ENCODE measurements at regions not wholly inside any gene's neighbourhood (a gene's known extent, or its start where the extent isn't known, plus 50 kb on each side); places are given as distances from the start of the nearest gene placed in this dataset.

DNA sequence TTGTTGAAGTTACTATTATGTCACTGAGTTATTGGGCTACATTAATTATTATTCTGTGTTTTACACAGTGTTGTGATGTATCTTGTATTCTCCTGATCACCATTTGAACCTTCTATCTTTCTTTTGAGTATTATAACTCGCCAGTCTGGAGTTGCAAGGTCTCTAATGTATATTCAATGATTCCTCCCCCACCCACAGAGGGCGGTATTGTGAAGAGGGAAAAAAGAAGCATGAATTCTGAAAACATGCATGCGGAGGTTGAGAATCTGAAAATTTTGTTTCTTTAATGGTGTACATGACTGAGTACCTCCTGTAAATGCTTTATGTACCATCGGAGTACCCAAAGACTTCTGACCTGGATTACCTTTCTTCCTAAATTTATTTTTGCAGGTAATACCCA lies 266.6 kb downstream of the NR4A2 start:
- no peaks in the 10 kb centered on the region for H3K36me3 Mint-ChIP-seq
- H3K27ac Mint-ChIP-seq, result no peak overlapping the region
- TF ChIP-seq, protein P1, sequence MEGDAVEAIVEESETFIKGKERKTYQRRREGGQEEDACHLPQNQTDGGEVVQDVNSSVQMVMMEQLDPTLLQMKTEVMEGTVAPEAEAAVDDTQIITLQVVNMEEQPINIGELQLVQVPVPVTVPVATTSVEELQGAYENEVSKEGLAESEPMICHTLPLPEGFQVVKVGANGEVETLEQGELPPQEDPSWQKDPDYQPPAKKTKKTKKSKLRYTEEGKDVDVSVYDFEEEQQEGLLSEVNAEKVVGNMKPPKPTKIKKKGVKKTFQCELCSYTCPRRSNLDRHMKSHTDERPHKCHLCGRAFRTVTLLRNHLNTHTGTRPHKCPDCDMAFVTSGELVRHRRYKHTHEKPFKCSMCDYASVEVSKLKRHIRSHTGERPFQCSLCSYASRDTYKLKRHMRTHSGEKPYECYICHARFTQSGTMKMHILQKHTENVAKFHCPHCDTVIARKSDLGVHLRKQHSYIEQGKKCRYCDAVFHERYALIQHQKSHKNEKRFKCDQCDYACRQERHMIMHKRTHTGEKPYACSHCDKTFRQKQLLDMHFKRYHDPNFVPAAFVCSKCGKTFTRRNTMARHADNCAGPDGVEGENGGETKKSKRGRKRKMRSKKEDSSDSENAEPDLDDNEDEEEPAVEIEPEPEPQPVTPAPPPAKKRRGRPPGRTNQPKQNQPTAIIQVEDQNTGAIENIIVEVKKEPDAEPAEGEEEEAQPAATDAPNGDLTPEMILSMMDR (IDR thresholded peaks at IDR 0.05; ENCODE audit: unreplicated experiment), result peak; percentile 12
- H3K27me3 Mint-ChIP-seq (ENCODE audit: low read depth), result no peaks in the 10 kb centered on the region
- H3K9me3 Mint-ChIP-seq, result no peaks in the 10 kb centered on the region
- no peak for DNase-seq (ENCODE audit: low spot score in 2 of 2, unreplicated experiment in 2 of 2)
- no peak overlapping the region for H3K4me3 Mint-ChIP-seq
- H3K4me1 Mint-ChIP-seq, result peaks cover 3% of the 10 kb centered on the region

GRCh38 chr2:156064540-156064939 lies 268.0 kb downstream of the NR4A2 start:
- no peaks in the 10 kb centered on the region for H3K27me3 Mint-ChIP-seq (ENCODE audit: low read depth)
- H3K36me3 Mint-ChIP-seq, result no peaks in the 10 kb centered on the region
- no peak for DNase-seq (ENCODE audit: low spot score in 2 of 2, unreplicated experiment in 2 of 2)
- H3K4me3 Mint-ChIP-seq, result no peak overlapping the region
- peaks cover 6% of the 10 kb centered on the region for H3K4me1 Mint-ChIP-seq
- H3K9me3 Mint-ChIP-seq, result no peaks in the 10 kb centered on the region
- no peak overlapping the region for H3K27ac Mint-ChIP-seq
- TF ChIP-seq, protein P1 (IDR thresholded peaks at IDR 0.05; ENCODE audit: unreplicated experiment), result no peak

- Mint-ChIP-seq H3K27me3 (ENCODE audit: low read depth) (no peaks in the 10 kb centered on the region), H3K36me3 (no peaks in the 10 kb centered on the region), H3K4me1 (peaks cover 4% of the 10 kb centered on the region), H3K4me3 (no peak overlapping the region), H3K27ac (no peak overlapping the region), H3K9me3 (no peaks in the 10 kb centered on the region)
- TF ChIP-seq, protein P1 (IDR thresholded peaks at IDR 0.05; ENCODE audit: unreplicated experiment), result no peak
- no peak for DNase-seq (ENCODE audit: low spot score in 2 of 2, unreplicated experiment in 2 of 2)
Observed at GRCh38 chr2:156057647-156058046, 274.9 kb downstream of the NR4A2 start.

DNA sequence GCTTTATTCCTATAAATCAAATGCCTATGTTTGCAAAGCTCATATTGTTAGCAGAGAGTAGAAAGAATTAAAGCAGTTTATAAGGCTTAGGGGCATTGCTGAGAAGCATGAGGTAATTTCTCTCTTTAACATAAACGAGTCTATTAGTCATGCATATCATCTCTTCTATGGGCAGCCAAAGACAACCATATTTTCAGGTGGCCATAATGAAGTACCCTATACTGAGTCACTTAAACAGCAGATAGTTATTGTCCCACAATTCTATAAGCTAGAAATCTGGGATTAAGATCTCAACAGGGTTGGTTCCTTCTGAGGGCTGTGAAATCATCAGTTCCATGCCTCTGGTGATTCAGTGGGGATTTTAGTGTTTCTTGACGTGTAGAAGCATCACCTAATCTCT lies 277.5 kb downstream of the NR4A2 start:
- H3K4me3 Mint-ChIP-seq, result no peak overlapping the region
- no peak for DNase-seq (ENCODE audit: low spot score in 2 of 2, unreplicated experiment in 2 of 2)
- no peak overlapping the region for H3K27ac Mint-ChIP-seq
- peaks cover 8% of the 10 kb centered on the region for H3K9me3 Mint-ChIP-seq
- peaks cover 6% of the 10 kb centered on the region for H3K36me3 Mint-ChIP-seq
- H3K27me3 Mint-ChIP-seq (ENCODE audit: low read depth), result no peaks in the 10 kb centered on the region
- peaks cover 4% of the 10 kb centered on the region for H3K4me1 Mint-ChIP-seq
- TF ChIP-seq, protein P1 (IDR thresholded peaks at IDR 0.05; ENCODE audit: unreplicated experiment), result no peak

GRCh38 chr2:156046900-156047299 lies 285.6 kb downstream of the NR4A2 start:
- peaks cover 34% of the 10 kb centered on the region for H3K36me3 Mint-ChIP-seq
- TF ChIP-seq, protein P1 (IDR thresholded peaks at IDR 0.05; ENCODE audit: unreplicated experiment), result no peak
- no peak overlapping the region for H3K27ac Mint-ChIP-seq
- no peak for DNase-seq (ENCODE audit: low spot score in 2 of 2, unreplicated experiment in 2 of 2)
- peaks cover 76% of the 10 kb centered on the region for H3K9me3 Mint-ChIP-seq
- H3K27me3 Mint-ChIP-seq (ENCODE audit: low read depth), result no peaks in the 10 kb centered on the region
- no peaks in the 10 kb centered on the region for H3K4me1 Mint-ChIP-seq
- no peak overlapping the region for H3K4me3 Mint-ChIP-seq

GRCh38 chr2:156042895-156043294 lies 289.6 kb downstream of the NR4A2 start:
- Mint-ChIP-seq H3K4me1 (no peaks in the 10 kb centered on the region), H3K36me3 (peaks cover 29% of the 10 kb centered on the region), H3K4me3 (no peak overlapping the region), H3K9me3 (peaks cover 56% of the 10 kb centered on the region), H3K27ac (no peak overlapping the region), H3K27me3 (ENCODE audit: low read depth) (no peaks in the 10 kb centered on the region)
- DNase-seq (ENCODE audit: low spot score in 2 of 2, unreplicated experiment in 2 of 2), result no peak
- TF ChIP-seq, protein P1 (IDR thresholded peaks at IDR 0.05; ENCODE audit: unreplicated experiment), result no peak

Measured in mesothelial cell of epicardium (in vitro differentiated cells).